Kidney tubule cell (primary cell): ENCODE measurements at regions not wholly inside any gene's neighbourhood (a gene's known extent, or its start where the extent isn't known, plus 50 kb on each side); places are given as distances from the start of the nearest gene placed in this dataset.

Experiments used
- DNase-seq: peaks from one replicate; pipeline ENCODE4 v3.0.0-alpha.2; 2018; ENCODE audit warnings: low spot score

- DNase-seq = peak; percentile 3
These were observed 62.0 kb downstream of the CNGA2 start for GRCh38 chrX:151796576-151796975.

GRCh38 chrX:151801980-151802379 lies 67.4 kb downstream of the CNGA2 start:
- DNase-seq = peak; percentile 4

GRCh38 chrX:151806967-151807540 lies 72.5 kb downstream of the CNGA2 start:
- DNase-seq = no peak

- no peak for DNase-seq
These were observed 78.1 kb downstream of the CNGA2 start for GRCh38 chrX:151812661-151813060.

- DNase-seq = no peak
These were observed 80.2 kb downstream of the CNGA2 start for GRCh38 chrX:151814767-151815166.

- DNase-seq = no peak
These were observed 80.9 kb downstream of the CNGA2 start for GRCh38 chrX:151815398-151815797.

- no peak for DNase-seq
These were observed 82.4 kb downstream of the CNGA2 start for GRCh38 chrX:151816934-151817333.

GRCh38 chrX:151818828-151819227 lies 84.3 kb downstream of the CNGA2 start:
- DNase-seq = no peak

GRCh38 chrX:151821226-151821625 lies 86.7 kb downstream of the CNGA2 start:
- no peak for DNase-seq

GRCh38 chrX:151825007-151825406 lies 87.7 kb upstream of the MAGEA4 start:
- DNase-seq = no peak

- peak; percentile 14 for DNase-seq
These were observed 86.7 kb upstream of the MAGEA4 start for GRCh38 chrX:151825925-151826485.

- DNase-seq = no peak
These were observed 84.1 kb upstream of the MAGEA4 start for GRCh38 chrX:151828439-151829080.

GRCh38 chrX:151830911-151831310 lies 81.8 kb upstream of the MAGEA4 start:
- DNase-seq = no peak

GRCh38 chrX:151852294-151852693 lies 60.4 kb upstream of the MAGEA4 start:
- no peak for DNase-seq

GRCh38 chrX:151854726-151855495 lies 57.8 kb upstream of the MAGEA4 start:
- DNase-seq = no peak

GRCh38 chrX:151859481-151859880 lies 53.2 kb upstream of the MAGEA4 start:
- DNase-seq = no peak

- DNase-seq = no peak
These were observed 51.9 kb upstream of the MAGEA4 start for GRCh38 chrX:151860827-151861226.
